ENCODE measurements at regions not wholly inside any gene's neighbourhood (a gene's known extent, or its start where the extent isn't known, plus 50 kb on each side); places are given as distances from the start of the nearest gene placed in this dataset.

DNA sequence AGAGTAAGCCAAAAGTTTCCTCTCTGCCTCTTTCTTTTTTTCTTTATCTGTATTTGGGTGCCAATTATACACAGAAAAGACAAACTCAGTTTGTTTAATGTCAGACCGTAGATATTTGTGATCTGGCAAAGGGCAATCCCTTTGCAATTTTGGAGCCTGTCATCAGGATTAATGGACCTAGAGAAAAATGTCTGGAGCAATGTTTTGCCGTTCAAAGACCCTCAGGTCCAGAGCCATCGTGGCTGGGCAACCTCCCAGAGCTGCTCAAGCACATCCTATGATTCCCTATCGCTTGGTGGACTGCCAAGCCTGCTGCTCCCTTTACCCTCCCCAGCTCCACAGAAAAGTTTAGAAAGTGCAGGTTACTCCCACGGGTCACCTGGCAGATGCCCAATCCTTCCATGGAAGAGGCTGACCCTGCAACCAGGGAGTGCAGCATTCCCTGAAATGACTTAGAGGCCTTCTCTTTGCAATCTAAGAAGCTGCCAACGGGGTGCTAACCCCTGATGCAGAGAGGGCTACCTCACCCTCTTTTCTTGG lies 112.5 kb upstream of the NGF start:
- no peak overlapping the region for H2BK5ac ChIP-seq (ENCODE audit: insufficient read length, low read length)
- no peak for DNase-seq
- no peak overlapping the region for H3K4ac ChIP-seq (ENCODE audit: low read depth, low read length)
- H2BK120ac ChIP-seq (ENCODE audit: low read depth, low read length, poor library complexity, severe bottlenecking), result no peak overlapping the region
- H2AFZ ChIP-seq (ENCODE audit: low read length), result no peak overlapping the region
- H2AK5ac ChIP-seq (ENCODE audit: insufficient read length, low read length), result no peak overlapping the region
- no peak overlapping the region for H4K91ac ChIP-seq (ENCODE audit: insufficient read length, low read depth, low read length)
- no peak overlapping the region for H3K27ac ChIP-seq (ENCODE audit: insufficient read length, low read depth, low read length)
- no peak overlapping the region for H3T11ph ChIP-seq (ENCODE audit: low read length)
- Mint-ChIP-seq H3K4me1 (no peaks in the 10 kb centered on the region), H3K9me3 (no peaks in the 10 kb centered on the region), H3K27me3 (ENCODE audit: low read depth) (no peaks in the 10 kb centered on the region; the same call in 1 of the 2 replicates), H3K4me3 (no peak overlapping the region), H3K36me3 (ENCODE audit: insufficient read depth in 1 of 3, low read depth in 3 of 3) (no peaks in the 10 kb centered on the region), H3K27ac (no peak overlapping the region)
- H3K23me2 ChIP-seq (ENCODE audit: insufficient read length, low read depth, low read length, poor library complexity, severe bottlenecking), result no peaks in the 10 kb centered on the region
- H3K4me1 ChIP-seq (ENCODE audit: insufficient read depth, low read length), result no peaks in the 10 kb centered on the region
- H3K79me1 ChIP-seq (ENCODE audit: insufficient read depth, low read depth, low read length, poor library complexity, severe bottlenecking), result no peaks in the 10 kb centered on the region
- H2BK15ac ChIP-seq (ENCODE audit: low read depth, low read length), result no peak overlapping the region
- no peak overlapping the region for H3K9ac ChIP-seq (ENCODE audit: extremely low read depth, insufficient read length, low read length)
- no peaks in the 10 kb centered on the region for H4K20me1 ChIP-seq (ENCODE audit: control insufficient read depth, insufficient read depth, insufficient read length)
- H4K8ac ChIP-seq (replicated peaks; ENCODE audit: insufficient read length, low read depth, low read length), result no peak overlapping the region
- H3K14ac ChIP-seq (ENCODE audit: insufficient read depth, low read length), result no peak overlapping the region
- H3K27me3 ChIP-seq (ENCODE audit: insufficient read depth, low read length), result no peaks in the 10 kb centered on the region
- H3K23ac ChIP-seq (ENCODE audit: insufficient read length, low read depth, low read length), result no peak overlapping the region
- no CpG with 5 or more reads among the region's 6 CpGs for WGBS (ENCODE audit: extremely low coverage, insufficient read length, low lambda C conversion rate)
- TF ChIP-seq, protein P1, sequence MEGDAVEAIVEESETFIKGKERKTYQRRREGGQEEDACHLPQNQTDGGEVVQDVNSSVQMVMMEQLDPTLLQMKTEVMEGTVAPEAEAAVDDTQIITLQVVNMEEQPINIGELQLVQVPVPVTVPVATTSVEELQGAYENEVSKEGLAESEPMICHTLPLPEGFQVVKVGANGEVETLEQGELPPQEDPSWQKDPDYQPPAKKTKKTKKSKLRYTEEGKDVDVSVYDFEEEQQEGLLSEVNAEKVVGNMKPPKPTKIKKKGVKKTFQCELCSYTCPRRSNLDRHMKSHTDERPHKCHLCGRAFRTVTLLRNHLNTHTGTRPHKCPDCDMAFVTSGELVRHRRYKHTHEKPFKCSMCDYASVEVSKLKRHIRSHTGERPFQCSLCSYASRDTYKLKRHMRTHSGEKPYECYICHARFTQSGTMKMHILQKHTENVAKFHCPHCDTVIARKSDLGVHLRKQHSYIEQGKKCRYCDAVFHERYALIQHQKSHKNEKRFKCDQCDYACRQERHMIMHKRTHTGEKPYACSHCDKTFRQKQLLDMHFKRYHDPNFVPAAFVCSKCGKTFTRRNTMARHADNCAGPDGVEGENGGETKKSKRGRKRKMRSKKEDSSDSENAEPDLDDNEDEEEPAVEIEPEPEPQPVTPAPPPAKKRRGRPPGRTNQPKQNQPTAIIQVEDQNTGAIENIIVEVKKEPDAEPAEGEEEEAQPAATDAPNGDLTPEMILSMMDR (conservative IDR thresholded peaks at IDR 0.05), result no peak
- H4K5ac ChIP-seq (ENCODE audit: insufficient read length, low read depth, low read length), result no peak overlapping the region
- H3K9me3 ChIP-seq (ENCODE audit: control insufficient read depth, low read depth, low read length), result no peaks in the 10 kb centered on the region
- H3K79me2 ChIP-seq (ENCODE audit: insufficient read depth, low read length), result no peaks in the 10 kb centered on the region
- no peak overlapping the region for H2BK20ac ChIP-seq (ENCODE audit: low read depth, low read length, poor library complexity, severe bottlenecking)
- H3K18ac ChIP-seq (ENCODE audit: insufficient read length, low read depth, low read length), result no peak overlapping the region
- no peak overlapping the region for H2BK12ac ChIP-seq (ENCODE audit: insufficient read length, low read depth, low read length)
- H3K4me2 ChIP-seq (ENCODE audit: insufficient read depth, insufficient read length, low read length), result no peak overlapping the region
- H3K56ac ChIP-seq (ENCODE audit: insufficient read length, low read depth, low read length), result no peak overlapping the region

Data from H9 (cell line).